SK-N-SH (cell line): ENCODE measurements at regions not wholly inside any gene's neighbourhood (a gene's known extent, or its start where the extent isn't known, plus 50 kb on each side); places are given as distances from the start of the nearest gene placed in this dataset.

ENCODE experiments used
- FOXM1 ChIP-seq: IDR thresholded peaks from 2 replicates; pipeline ENCODE4 v1.4.0; 2012; ENCODE audit warnings: low read depth, mild to moderate bottlenecking
- POLR2AphosphoS5 ChIP-seq: IDR thresholded peaks from 2 replicates; pipeline ENCODE4 v1.6.1; 2012; ENCODE audit warnings: low read depth, low read length
- RCOR1 ChIP-seq: fragments of 150-350 bp; IDR thresholded peaks from 2 replicates; pipeline ENCODE4 v1.6.1; 2017; ENCODE audit warnings: antibody characterized with exemption, low read length
- RFX5 ChIP-seq: IDR thresholded peaks from 2 replicates; pipeline ENCODE4 v1.6.1; 2012; ENCODE audit warnings: mild to moderate bottlenecking, improper control_type of control experiment, low read length
- RXRA ChIP-seq: IDR thresholded peaks from 2 replicates; pipeline ENCODE4 v1.4.0; 2012; ENCODE audit warnings: low read depth, mild to moderate bottlenecking, borderline replicate concordance
- TAF1 ChIP-seq: IDR thresholded peaks from 2 replicates; pipeline ENCODE4 v1.6.1; 2012; ENCODE audit warnings: low read depth, mild to moderate bottlenecking, low read length, moderate library complexity, borderline replicate concordance
- TF ChIP-seq, protein P1 (sequence below): fragments of 200-600 bp; sonication (generic); IDR thresholded peaks from 2 replicates; pipeline ENCODE4 v1.6.1; 2017; ENCODE audit warnings: antibody characterized with exemption, mild to moderate bottlenecking, moderate library complexity
- TF ChIP-seq, protein P2 (sequence below): IDR thresholded peaks from 2 replicates; pipeline ENCODE4 v1.4.0; 2012; ENCODE audit warnings: low read depth
- TF ChIP-seq, protein P3 (sequence below): IDR thresholded peaks from 2 replicates; pipeline ENCODE4 v1.6.1; 2012; ENCODE audit warnings: mild to moderate bottlenecking, low read depth, low read length, moderate library complexity

DNA sequence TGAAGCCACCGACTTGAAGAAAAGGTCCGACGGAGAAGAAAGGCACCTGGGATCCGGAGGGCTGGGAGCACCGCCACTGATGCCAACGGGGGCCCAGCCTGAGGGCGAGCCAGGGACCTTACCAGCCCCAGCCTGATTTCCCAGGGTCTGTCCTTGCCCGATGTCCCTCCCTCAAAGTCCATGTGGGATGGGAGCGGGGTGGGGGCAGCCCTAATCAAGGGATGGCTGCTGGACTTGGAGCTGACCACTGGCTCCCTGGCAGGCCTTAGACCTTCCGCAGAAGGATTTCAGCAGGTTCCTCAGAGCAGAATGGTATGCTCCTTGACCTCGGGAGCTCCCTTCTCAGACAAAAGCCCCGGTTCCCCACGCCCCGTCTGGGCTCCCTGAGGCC, 99.6 kb downstream of the ZFP36L2 start:
- TF ChIP-seq, protein P1, sequence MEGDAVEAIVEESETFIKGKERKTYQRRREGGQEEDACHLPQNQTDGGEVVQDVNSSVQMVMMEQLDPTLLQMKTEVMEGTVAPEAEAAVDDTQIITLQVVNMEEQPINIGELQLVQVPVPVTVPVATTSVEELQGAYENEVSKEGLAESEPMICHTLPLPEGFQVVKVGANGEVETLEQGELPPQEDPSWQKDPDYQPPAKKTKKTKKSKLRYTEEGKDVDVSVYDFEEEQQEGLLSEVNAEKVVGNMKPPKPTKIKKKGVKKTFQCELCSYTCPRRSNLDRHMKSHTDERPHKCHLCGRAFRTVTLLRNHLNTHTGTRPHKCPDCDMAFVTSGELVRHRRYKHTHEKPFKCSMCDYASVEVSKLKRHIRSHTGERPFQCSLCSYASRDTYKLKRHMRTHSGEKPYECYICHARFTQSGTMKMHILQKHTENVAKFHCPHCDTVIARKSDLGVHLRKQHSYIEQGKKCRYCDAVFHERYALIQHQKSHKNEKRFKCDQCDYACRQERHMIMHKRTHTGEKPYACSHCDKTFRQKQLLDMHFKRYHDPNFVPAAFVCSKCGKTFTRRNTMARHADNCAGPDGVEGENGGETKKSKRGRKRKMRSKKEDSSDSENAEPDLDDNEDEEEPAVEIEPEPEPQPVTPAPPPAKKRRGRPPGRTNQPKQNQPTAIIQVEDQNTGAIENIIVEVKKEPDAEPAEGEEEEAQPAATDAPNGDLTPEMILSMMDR: no peak
- TF ChIP-seq RFX5 (no peak), POLR2AphosphoS5 (no peak), FOXM1 (no peak), TAF1 (no peak), RCOR1 (no peak), RXRA (no peak)
- TF ChIP-seq, protein P2, sequence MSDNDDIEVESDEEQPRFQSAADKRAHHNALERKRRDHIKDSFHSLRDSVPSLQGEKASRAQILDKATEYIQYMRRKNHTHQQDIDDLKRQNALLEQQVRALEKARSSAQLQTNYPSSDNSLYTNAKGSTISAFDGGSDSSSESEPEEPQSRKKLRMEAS: no peak
- TF ChIP-seq, protein P3, sequence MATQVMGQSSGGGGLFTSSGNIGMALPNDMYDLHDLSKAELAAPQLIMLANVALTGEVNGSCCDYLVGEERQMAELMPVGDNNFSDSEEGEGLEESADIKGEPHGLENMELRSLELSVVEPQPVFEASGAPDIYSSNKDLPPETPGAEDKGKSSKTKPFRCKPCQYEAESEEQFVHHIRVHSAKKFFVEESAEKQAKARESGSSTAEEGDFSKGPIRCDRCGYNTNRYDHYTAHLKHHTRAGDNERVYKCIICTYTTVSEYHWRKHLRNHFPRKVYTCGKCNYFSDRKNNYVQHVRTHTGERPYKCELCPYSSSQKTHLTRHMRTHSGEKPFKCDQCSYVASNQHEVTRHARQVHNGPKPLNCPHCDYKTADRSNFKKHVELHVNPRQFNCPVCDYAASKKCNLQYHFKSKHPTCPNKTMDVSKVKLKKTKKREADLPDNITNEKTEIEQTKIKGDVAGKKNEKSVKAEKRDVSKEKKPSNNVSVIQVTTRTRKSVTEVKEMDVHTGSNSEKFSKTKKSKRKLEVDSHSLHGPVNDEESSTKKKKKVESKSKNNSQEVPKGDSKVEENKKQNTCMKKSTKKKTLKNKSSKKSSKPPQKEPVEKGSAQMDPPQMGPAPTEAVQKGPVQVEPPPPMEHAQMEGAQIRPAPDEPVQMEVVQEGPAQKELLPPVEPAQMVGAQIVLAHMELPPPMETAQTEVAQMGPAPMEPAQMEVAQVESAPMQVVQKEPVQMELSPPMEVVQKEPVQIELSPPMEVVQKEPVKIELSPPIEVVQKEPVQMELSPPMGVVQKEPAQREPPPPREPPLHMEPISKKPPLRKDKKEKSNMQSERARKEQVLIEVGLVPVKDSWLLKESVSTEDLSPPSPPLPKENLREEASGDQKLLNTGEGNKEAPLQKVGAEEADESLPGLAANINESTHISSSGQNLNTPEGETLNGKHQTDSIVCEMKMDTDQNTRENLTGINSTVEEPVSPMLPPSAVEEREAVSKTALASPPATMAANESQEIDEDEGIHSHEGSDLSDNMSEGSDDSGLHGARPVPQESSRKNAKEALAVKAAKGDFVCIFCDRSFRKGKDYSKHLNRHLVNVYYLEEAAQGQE: no peak
